Activated CD8-positive, alpha-beta memory T cell treated with anti-CD3 and anti-CD28 coated beads, Interleukin-2, amount 10 ng/mL, durations not matched to agents 7 days and 5 days (primary cell): ENCODE measurements at regions not wholly inside any gene's neighbourhood (a gene's known extent, or its start where the extent isn't known, plus 50 kb on each side); places are given as distances from the start of the nearest gene placed in this dataset.

Experiments
- ATAC-seq: fragments of 150-1000 bp; cut with Tn5 transposase; one replicate; pipeline ENCODE4 v1.10.0; 2021; ENCODE audit warnings: moderate library complexity
- CTCF ChIA-PET: fragments of 350-600 bp; sonication (Branson Sonifier 250); formaldehyde crosslinking; loops from one replicate; lab custom pipeline; 2021; ENCODE audit warnings: antibody characterized with exemption; lab: Charles Lee
- DNase-seq: peaks from one replicate; pipeline ENCODE4 v3.0.0-alpha.2; 2020
- H3K27ac Mint-ChIP-seq: one replicate; pipeline ENCODE4 v1.8.0; 2021; ENCODE audit warnings: mild to moderate bottlenecking, mixed read lengths
- H3K27me3 Mint-ChIP-seq: one replicate; pipeline ENCODE4 v1.8.0; 2021; ENCODE audit warnings: mixed read lengths
- H3K36me3 Mint-ChIP-seq: one replicate; pipeline ENCODE4 v1.8.0; 2021; ENCODE audit warnings: mild to moderate bottlenecking, mixed read lengths
- H3K4me1 Mint-ChIP-seq: one replicate; pipeline ENCODE4 v1.8.0; 2021; ENCODE audit warnings: mixed read lengths
- H3K4me3 Mint-ChIP-seq: one replicate; pipeline ENCODE4 v1.8.0; 2021; ENCODE audit warnings: mild to moderate bottlenecking, moderate library complexity, mixed read lengths
- H3K9me3 Mint-ChIP-seq: one replicate; pipeline ENCODE4 v1.8.0; 2022; ENCODE audit warnings: low read depth, mixed read lengths

DNA sequence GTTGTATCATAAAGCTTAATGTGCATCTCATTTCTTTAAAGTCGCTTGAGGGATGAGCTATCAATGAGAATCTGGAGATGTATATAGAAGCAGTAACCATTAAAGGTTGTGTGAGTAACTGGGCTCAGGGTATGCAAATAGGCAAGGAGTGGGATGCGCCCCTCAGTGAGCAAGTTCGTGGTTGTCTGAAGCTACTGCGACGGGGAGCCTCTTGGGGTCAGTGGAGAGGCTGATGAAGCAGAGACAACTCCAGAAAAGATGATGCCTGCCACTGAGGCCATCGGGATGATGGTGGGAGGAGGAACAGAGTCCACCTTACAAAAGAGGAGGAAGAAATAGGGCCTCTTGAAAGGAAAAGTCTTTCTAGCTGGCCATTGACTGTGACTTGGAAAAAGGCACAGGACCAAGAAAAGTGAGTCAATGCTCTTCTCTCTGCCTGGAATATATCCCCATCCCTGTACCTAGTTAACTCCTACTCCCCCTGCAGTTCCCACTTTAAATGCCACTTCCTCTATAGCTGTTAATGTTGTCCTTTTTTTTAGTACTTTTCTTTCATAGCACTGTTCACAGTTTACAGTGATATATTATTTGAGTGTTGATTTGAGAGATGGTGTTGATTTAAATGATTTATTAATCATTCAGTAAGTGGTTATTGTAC, 51.4 kb upstream of the LSM6 start:
- Mint-ChIP-seq H3K27me3 (peaks cover 6% of the 10 kb centered on the region), H3K9me3 (no peaks in the 10 kb centered on the region), H3K36me3 (peaks cover 1% of the 10 kb centered on the region), H3K4me1 (peaks cover 22% of the 10 kb centered on the region), H3K27ac (no peak overlapping the region), H3K4me3 (no peak overlapping the region)
- no peak for DNase-seq
- no peak for ATAC-seq
- CTCF ChIA-PET = no interaction called here

GRCh38 chr4:146123231-146123630, 52.3 kb upstream of the LSM6 start:
- Mint-ChIP-seq H3K36me3 (peaks cover 1% of the 10 kb centered on the region), H3K27me3 (peaks cover 6% of the 10 kb centered on the region), H3K4me3 (no peak overlapping the region), H3K27ac (no peak overlapping the region), H3K9me3 (no peaks in the 10 kb centered on the region), H3K4me1 (peaks cover 22% of the 10 kb centered on the region)
- CTCF ChIA-PET = no interaction called here
- ATAC-seq (peak; percentile 33), DNase-seq (no peak)

DNA sequence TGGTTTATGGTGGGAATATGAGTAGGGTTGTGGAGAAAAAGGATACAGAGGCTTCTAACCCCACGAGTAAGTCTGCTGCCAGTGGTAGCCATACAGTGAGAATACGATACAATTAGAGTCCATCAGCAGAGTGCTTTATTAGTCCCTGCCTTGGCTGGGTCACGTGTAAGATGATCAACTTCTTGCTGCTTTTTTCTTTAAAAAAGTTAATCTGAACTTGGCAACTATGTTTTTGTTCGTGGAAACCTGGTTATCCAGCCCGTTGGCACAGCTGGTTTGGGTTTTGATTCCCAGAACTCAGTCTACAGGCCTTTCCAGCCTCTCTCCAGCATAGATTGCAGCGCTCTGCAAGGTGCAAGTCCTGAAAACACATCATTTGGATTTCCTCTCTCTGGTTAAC, 53.1 kb upstream of the LSM6 start:
- no peak overlapping the region for H3K4me3 Mint-ChIP-seq
- DNase-seq (no peak), ATAC-seq (no peak)
- H3K36me3 Mint-ChIP-seq = peaks cover 1% of the 10 kb centered on the region
- H3K9me3 Mint-ChIP-seq = no peaks in the 10 kb centered on the region
- CTCF ChIA-PET = no interaction called here
- H3K27ac Mint-ChIP-seq = no peak overlapping the region
- peaks cover 6% of the 10 kb centered on the region for H3K27me3 Mint-ChIP-seq
- H3K4me1 Mint-ChIP-seq = peaks cover 22% of the 10 kb centered on the region

GRCh38 chr4:146121757-146122156, 53.8 kb upstream of the LSM6 start:
- ATAC-seq (no peak), DNase-seq (no peak)
- Mint-ChIP-seq H3K27ac (no peak overlapping the region), H3K9me3 (no peaks in the 10 kb centered on the region), H3K4me1 (peaks cover 22% of the 10 kb centered on the region), H3K4me3 (no peak overlapping the region), H3K36me3 (peaks cover 1% of the 10 kb centered on the region), H3K27me3 (peaks cover 6% of the 10 kb centered on the region)
- CTCF ChIA-PET = interaction anchor here (1.4 kb wide), 1 partner anchor 26 kb away, joined by 5 read pairs; no protein-coding TSS in a partner anchor

- DNase-seq (no peak), ATAC-seq (no peak)
- Mint-ChIP-seq H3K4me3 (no peak overlapping the region), H3K9me3 (no peaks in the 10 kb centered on the region), H3K27me3 (peaks cover 14% of the 10 kb centered on the region), H3K4me1 (peaks cover 22% of the 10 kb centered on the region), H3K27ac (no peak overlapping the region), H3K36me3 (peaks cover 1% of the 10 kb centered on the region)
- CTCF ChIA-PET = interaction anchor here (0.6 kb wide), 1 partner anchor 28 kb away, joined by 3 read pairs; no protein-coding TSS in a partner anchor
Measured at GRCh38 chr4:146119845-146120404, 55.6 kb upstream of the LSM6 start.

DNA sequence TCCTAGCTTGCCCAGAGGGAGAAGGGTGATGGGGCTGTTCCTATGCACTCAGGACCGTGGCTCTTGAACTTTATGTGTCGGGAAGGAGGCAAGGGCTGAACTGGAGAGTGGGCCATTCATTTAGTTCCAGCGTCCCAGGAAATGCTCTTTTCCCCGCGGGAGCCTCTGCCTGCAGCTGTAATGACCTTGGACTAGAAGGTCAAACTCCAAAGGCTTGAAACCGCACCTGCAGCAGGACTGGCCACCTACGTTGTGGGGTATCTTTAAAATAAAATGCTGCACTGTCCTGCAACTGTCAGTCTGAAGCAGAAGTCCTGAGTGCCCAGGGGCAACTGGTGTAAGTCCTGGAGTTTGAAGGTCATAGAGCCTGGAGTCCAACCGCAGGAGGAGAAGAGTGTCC, 61.5 kb upstream of the LSM6 start:
- H3K4me1 Mint-ChIP-seq = no peaks in the 10 kb centered on the region
- H3K36me3 Mint-ChIP-seq = no peaks in the 10 kb centered on the region
- no peaks in the 10 kb centered on the region for H3K9me3 Mint-ChIP-seq
- no peak overlapping the region for H3K27ac Mint-ChIP-seq
- H3K4me3 Mint-ChIP-seq = no peak overlapping the region
- DNase-seq (no peak), ATAC-seq (no peak)
- CTCF ChIA-PET = no interaction called here
- H3K27me3 Mint-ChIP-seq = peaks cover 17% of the 10 kb centered on the region

GRCh38 chr4:146113171-146113570, 62.3 kb upstream of the LSM6 start:
- no peaks in the 10 kb centered on the region for H3K4me1 Mint-ChIP-seq
- CTCF ChIA-PET = no interaction called here

GRCh38 chr4:146112389-146112788, 63.1 kb upstream of the LSM6 start:
- CTCF ChIA-PET = interaction anchor here (1.2 kb wide), 1 partner anchor 17 kb away, joined by 3 read pairs; no protein-coding TSS in a partner anchor
- no peak overlapping the region for H3K4me3 Mint-ChIP-seq
- peaks cover 17% of the 10 kb centered on the region for H3K27me3 Mint-ChIP-seq
- no peaks in the 10 kb centered on the region for H3K4me1 Mint-ChIP-seq
- DNase-seq (no peak), ATAC-seq (no peak)
- no peak overlapping the region for H3K27ac Mint-ChIP-seq
- no peaks in the 10 kb centered on the region for H3K9me3 Mint-ChIP-seq
- H3K36me3 Mint-ChIP-seq = no peaks in the 10 kb centered on the region

More at GRCh38 chr4:146113171-146113570, 62.3 kb upstream of the LSM6 start:
- no peak for ATAC-seq
- Mint-ChIP-seq H3K27ac (no peak overlapping the region), H3K36me3 (no peaks in the 10 kb centered on the region), H3K4me3 (no peak overlapping the region), H3K27me3 (peaks cover 17% of the 10 kb centered on the region), H3K9me3 (no peaks in the 10 kb centered on the region)
- DNase-seq = no peak

DNA sequence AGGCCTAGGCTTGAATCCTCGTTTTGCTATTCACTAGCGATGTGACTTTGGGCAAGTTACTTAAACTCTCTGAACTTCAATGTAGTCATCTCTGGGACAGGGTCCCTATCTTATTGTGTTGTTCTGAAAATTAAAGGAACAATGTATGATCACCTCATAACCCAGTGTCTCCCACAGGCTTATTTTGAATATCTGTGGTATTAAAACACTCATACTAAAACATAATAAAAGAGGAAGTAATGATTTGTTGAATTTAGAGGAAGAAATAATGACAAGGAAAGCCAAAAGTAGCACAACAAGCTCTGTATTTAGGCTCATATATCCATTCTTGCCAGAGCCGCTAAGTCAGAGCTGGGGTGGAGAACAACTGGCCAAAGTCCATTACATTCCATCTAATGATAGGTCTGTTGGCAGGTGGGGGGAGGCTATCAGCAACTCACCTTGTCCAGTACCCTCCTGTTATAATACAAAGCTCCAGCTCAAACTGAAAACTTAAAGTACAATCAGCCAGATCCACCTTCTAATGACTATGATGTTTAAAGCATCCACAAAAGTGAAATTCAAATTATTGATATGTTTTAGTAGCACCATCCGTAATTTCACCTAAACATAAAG, 64.5 kb upstream of the LSM6 start:
- Mint-ChIP-seq H3K27ac (no peak overlapping the region), H3K9me3 (no peaks in the 10 kb centered on the region), H3K27me3 (peaks cover 16% of the 10 kb centered on the region), H3K4me3 (no peak overlapping the region), H3K36me3 (no peaks in the 10 kb centered on the region), H3K4me1 (peaks cover under 1% of the 10 kb centered on the region)
- CTCF ChIA-PET = interaction anchor here (1.2 kb wide), 1 partner anchor 16 kb away, joined by 3 read pairs; no protein-coding TSS in a partner anchor
- DNase-seq (no peak), ATAC-seq (no peak)

- Mint-ChIP-seq H3K27me3 (peaks cover 9% of the 10 kb centered on the region), H3K4me3 (no peak overlapping the region), H3K27ac (no peak overlapping the region), H3K36me3 (no peaks in the 10 kb centered on the region), H3K9me3 (no peaks in the 10 kb centered on the region), H3K4me1 (peaks cover 9% of the 10 kb centered on the region)
- CTCF ChIA-PET = no interaction called here
- DNase-seq = no peak
- ATAC-seq = no peak
Measured at GRCh38 chr4:146108756-146109155, 66.8 kb upstream of the LSM6 start.

DNA sequence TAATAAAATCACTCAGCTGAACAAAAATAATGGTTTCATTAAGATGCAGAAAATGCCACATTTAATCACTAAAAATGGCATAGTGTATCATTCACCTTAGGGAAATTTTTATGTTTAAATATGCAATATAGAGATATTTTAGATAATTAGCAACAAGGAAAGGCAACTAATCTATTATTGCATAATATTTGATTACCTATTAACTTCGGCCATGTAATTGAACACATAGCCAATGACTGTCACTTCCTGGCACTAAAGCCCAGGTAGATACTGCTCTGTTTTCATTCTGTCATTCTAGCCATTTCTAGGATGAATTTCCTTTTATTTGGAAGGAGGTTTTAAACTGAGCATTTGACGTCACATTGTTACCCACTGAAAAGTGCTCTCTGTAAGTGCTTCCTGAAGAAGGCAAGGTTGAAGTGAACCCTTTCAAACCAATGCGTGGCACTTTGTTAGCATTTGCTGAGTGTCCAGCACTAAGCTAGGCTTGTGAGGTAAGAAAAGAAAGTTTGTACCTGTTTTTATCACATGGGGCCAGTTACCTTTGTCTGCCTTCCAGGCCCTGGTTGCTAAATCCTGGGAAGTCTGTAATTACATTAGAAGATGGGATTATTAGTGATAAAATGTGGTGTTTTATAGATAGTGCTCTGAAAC, 67.8 kb upstream of the LSM6 start:
- DNase-seq (no peak), ATAC-seq (no peak)
- no peak overlapping the region for H3K4me3 Mint-ChIP-seq
- H3K9me3 Mint-ChIP-seq = no peaks in the 10 kb centered on the region
- H3K27me3 Mint-ChIP-seq = peaks cover 5% of the 10 kb centered on the region
- H3K4me1 Mint-ChIP-seq = peaks cover 9% of the 10 kb centered on the region
- no peak overlapping the region for H3K27ac Mint-ChIP-seq
- H3K36me3 Mint-ChIP-seq = no peaks in the 10 kb centered on the region
- CTCF ChIA-PET = no interaction called here

- Mint-ChIP-seq H3K9me3 (no peaks in the 10 kb centered on the region), H3K36me3 (no peaks in the 10 kb centered on the region), H3K4me1 (peaks cover 9% of the 10 kb centered on the region), H3K4me3 (no peak overlapping the region), H3K27ac (no peak overlapping the region), H3K27me3 (peaks cover 4% of the 10 kb centered on the region)
- ATAC-seq (no peak), DNase-seq (no peak)
- CTCF ChIA-PET = interaction anchor here (1.9 kb wide), 1 partner anchor 10 kb away, joined by 8 read pairs; no protein-coding TSS in a partner anchor
Measured at GRCh38 chr4:146105464-146105863, 70.1 kb upstream of the LSM6 start.

- H3K27ac Mint-ChIP-seq = no peak overlapping the region
- CTCF ChIA-PET = no interaction called here
- H3K27me3 Mint-ChIP-seq = peaks cover 4% of the 10 kb centered on the region
- ATAC-seq (no peak), DNase-seq (no peak)
- H3K4me3 Mint-ChIP-seq = no peak overlapping the region
- H3K4me1 Mint-ChIP-seq = peaks cover 9% of the 10 kb centered on the region
- H3K9me3 Mint-ChIP-seq = no peaks in the 10 kb centered on the region
- H3K36me3 Mint-ChIP-seq = no peaks in the 10 kb centered on the region
Measured at GRCh38 chr4:146104541-146104940, 71.0 kb upstream of the LSM6 start.
